Sciatic nerve (tissue), 2 donors: ENCODE measurements at regions not wholly inside any gene's neighbourhood (a gene's known extent, or its start where the extent isn't known, plus 50 kb on each side); places are given as distances from the start of the nearest gene placed in this dataset.

Experiments used
- ATAC-seq: fragments of 200-7000 bp; cut with Tn5 transposase; one replicate; pipeline ENCODE4 v1.9.1; 2020; ENCODE audit warnings: mild to moderate bottlenecking, moderate library complexity
- DNase-seq: peaks from one replicate; pipeline ENCODE4 v3.0.0-alpha.2; 2020; ENCODE audit warnings: low spot score
- intact Hi-C: fragments of 100-400 bp; cut with DNase I; formaldehyde crosslinking; loops from one replicate; pipeline ENCODE4 v1.14.2; 2022
- donor health status: DM: no; HTN: no; CAD: no.
- donor health status: DM: no; HTN: no; CAD: no.

DNA sequence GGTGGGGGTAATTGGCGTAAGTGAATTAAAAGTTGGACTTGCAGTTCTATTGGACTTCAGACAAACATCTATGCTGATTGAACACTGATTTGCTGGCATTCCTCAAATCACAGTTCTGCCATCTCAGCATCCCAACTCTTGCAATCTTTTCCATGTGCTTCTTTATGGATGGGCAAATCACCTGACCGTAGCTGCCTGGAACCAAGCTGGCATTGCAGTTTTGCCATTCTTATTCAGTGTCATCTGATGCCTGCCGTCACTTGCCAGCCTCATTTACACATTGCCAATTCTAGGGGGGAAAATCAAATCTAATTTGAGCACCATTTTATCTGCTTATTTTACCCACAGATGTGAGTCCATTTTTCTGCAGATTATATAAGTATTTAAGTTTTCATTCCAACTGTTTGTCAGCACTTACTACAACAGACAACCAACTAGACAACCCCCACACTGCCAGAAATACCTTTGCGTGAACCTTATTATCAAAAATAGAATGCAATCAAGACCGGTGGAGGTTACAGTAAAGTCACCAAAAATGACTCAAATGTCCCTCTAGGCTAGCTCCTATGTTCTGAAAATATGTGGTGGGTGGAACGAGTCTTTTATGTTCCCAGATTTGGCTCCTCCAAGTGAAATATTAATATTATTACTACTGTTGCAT is 172.3 kb upstream of the CTBP2 start:
- no peak for DNase-seq
- intact Hi-C loops, result no loop called here
- no peak for ATAC-seq

DNA sequence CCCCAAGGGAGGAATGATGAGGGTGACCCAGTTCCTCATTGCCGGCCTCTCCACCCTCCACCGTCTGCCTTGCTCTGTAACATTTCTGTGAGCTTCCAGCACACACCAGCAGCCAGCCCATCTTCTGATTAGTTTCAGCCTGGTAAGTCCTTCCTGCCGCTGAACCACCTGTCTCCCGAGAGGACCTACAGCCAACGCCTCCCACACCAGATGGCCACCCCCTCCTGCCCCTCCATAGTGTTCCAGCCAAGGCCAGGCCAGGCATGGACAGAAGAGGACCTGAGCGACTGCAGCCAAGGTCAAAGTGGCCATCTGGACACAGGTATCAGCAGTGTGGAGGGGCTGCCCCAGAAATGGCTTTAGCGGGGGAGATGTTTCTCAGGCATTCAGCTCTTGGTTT is 170.7 kb upstream of the CTBP2 start:
- intact Hi-C loops, result no loop called here
- DNase-seq (no peak), ATAC-seq (no peak)

DNA sequence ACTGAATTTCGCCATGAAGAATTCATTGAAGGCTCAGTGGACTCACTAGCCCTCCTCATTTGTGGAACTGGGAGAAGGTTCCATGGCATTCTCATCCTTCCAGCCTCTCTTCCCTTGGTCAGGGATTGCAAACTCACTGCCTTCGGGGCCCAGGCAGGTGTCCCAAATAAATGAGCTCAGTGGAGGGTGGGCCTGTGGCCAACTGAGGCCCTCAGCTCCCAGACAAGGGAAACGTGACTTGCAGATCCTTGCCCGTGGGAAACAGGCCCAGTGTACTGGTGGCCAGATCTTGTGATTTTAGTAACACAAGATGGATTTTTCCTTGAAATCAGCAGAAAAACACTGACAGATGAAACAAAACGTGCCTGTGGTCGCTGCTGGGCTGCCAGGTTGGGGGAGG is 168.7 kb upstream of the CTBP2 start:
- DNase-seq (no peak), ATAC-seq (no peak)
- intact Hi-C loops, result no loop called here

DNA sequence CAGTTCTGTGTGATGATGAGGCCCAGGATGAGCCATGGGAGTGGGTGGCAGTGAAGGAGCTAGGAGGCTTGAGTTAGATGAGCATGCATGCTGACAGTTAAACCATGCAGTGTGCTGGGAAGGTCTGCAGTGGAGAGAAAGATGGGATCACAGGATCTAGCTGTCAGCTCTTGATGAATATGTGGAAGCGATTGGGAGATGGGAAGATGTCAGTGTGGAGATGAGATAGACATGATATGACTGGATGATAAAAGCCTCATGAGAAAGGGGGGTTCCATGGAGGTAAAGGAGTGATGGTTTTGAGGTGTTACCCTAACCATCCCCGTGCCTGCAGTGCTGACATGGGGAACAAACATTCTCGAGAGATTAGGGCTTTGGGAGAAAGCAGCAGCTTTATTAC is 165.0 kb upstream of the CTBP2 start:
- intact Hi-C loops, result no loop called here
- DNase-seq (no peak), ATAC-seq (no peak)

DNA sequence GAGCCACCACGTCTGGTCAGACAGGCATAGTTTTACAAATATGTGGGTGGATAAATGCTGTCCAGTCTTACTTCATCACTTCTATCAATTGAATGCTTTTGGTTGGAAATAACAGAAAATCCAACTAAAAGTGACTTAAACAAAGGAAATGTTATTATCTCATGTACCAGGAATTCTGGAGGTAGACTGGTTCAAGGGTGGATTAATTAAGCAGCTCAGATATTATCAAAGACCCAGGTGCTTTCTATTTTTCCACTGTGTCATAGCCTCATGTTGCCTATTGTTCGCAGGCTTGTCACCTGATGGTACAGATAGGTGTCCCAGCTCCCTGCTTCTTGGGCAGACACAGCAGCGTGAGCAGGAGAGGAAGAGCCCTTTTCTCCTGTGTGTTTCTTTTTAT is 156.1 kb upstream of the CTBP2 start:
- intact Hi-C loops, result no loop called here
- DNase-seq (no peak), ATAC-seq (no peak)

DNA sequence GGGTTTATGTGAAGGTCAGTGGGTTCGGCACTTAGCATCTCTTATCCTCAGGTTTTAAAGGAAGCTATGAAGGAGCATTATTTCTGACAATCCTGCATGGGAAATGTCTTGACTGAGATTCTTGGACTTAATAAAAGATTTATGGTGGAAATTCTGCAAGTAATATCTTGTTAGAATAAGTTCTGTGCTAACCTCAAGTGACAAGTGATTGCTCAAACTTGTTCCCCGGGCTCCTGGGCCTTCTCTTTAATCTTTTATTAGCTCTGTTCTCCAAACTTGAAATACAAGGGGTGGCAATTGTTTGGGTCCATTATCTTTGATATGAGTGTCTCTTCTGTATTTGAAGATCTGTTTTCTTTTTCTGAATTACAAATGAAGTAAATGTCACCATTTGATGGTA is 140.6 kb upstream of the CTBP2 start:
- intact Hi-C loops, result no loop called here
- ATAC-seq, result no peak
- DNase-seq, result no peak

DNA sequence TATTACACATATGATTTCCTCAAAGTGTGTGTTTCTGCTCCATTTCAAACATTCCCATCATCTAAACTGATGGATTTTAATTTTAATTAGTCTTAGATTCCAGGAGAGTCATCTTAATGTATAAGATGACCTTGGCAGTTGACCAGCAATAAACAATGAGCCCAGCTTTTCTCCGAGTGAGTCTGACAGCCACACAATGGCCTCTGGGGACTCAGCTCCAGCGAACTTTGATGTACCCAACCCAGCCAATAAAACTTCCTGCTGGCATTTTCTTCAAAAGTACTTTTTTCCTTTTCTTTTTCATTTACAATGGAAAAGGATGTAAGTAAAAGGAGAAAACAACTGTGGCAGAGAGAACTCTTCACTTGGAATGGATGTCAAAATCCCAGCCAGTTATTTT is 139.1 kb upstream of the CTBP2 start:
- DNase-seq, result no peak
- no peak for ATAC-seq
- intact Hi-C loops, result no loop called here

DNA sequence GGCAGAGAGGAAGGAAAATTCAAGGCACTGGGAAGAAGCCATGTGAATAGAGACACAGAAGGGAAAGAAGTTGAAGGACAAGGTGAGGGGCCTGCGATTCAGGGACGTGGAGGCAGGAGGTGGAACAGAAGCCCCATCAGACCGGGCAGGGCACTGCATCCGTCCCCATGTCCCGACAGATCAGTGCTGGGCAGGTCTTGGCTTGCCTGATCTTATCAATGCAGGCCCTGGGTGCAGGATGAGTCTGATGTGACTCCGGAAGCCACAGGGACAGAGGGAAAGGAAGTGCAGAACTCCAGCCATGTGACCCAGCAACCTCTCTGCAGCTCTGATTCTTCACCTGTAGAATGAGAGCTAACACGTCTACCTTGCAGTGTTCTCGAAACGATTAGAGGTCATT is 136.2 kb upstream of the CTBP2 start:
- DNase-seq (no peak), ATAC-seq (no peak)
- intact Hi-C loops, result no loop called here

DNA sequence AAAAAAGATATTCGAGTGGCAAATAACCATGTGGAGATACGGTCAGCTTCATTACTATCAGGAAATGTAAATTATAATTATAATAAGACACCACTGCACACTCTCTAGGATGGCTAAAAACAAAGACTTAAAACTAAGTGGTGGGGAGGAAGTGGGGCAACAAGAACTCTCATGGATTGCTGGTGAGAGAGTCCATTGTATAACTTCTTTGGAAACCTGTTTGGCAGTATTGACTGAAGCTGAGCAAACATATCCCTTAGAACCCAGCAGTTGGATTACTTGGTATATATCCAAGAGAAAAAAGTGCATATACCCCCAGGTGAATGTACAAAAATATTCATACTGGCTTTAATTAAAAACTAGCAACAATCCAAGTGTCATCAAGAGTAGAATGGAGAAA is 133.7 kb upstream of the CTBP2 start:
- DNase-seq (no peak), ATAC-seq (no peak)
- intact Hi-C loops, result loop anchor here (5.0 kb wide), 1 partner anchor 1968 kb away; no protein-coding TSS in a partner anchor

DNA sequence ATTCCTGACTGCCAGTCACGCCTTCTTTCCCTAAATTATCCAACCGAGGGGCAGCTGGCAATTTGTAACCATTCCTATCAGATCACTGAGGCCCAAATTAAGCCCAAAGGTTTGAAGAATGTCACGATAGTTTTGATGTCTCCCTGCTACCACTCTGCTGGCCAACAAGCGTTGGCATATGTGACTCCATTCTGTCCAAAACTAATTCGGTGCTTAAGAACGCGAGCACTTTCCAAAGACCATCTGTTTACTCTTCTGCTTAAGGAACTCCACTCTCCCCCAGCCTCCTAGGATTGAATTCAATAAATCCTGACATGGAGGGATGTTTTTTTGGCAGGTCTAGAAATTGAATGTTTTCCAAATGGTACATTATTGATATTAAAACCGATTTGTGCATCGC is 131.5 kb upstream of the CTBP2 start:
- no peak for DNase-seq
- no peak for ATAC-seq
- intact Hi-C loops, result loop anchor here (5.0 kb wide), 1 partner anchor 1970 kb away; no protein-coding TSS in a partner anchor

DNA sequence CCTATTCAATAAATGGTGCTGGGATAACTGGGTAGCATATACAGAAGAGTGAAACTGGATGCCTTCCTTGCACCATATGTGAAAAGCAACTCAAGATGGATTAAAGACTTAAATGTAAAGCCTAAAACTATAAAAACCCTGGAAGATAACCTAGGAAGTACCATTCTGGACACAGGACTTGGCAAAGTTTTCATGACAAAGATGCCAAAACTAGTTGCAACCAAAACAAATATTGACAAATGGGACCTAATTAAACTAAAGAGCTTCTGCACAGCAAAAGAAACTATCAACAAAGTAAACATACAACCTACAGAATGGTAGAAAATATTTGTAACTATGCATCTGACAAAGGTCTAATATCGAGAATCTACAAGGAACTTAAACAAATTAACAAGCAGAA is 129.1 kb upstream of the CTBP2 start:
- intact Hi-C loops, result no loop called here
- DNase-seq (no peak), ATAC-seq (no peak)

DNA sequence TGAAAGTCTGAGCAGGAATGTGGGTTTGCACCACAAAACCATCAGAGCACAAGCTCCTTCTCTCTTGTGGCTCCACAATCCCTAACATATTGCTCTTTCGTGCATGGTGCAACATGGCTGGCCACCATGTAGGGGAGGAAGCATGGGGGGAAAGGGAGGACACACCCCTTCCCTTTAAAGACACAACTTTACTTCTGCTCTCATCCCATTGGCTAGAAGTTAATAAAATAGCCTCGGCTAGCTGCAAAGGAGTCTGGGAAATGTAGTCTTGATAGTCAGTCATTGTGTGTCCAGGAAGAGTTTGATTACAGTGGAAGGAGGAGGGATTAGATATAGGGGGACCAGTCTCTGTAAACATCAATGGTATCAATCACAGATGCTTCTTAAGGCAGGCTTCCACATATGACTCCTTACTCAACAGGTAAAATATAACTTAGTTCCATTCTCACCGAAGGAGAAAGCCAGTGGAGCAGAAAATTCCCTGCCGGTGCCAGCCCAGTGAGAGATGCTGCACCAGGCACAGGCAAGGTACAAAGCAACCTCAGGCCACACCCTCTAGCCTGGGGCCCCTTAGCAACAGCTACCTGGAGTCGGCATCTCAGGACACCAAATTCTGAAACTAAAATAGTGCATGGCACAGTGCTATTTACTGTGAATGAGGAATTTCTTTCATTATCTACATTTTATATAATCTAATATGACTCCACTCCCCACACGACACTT is 124.7 kb upstream of the CTBP2 start:
- intact Hi-C loops, result no loop called here
- no peak for ATAC-seq
- no peak for DNase-seq

DNA sequence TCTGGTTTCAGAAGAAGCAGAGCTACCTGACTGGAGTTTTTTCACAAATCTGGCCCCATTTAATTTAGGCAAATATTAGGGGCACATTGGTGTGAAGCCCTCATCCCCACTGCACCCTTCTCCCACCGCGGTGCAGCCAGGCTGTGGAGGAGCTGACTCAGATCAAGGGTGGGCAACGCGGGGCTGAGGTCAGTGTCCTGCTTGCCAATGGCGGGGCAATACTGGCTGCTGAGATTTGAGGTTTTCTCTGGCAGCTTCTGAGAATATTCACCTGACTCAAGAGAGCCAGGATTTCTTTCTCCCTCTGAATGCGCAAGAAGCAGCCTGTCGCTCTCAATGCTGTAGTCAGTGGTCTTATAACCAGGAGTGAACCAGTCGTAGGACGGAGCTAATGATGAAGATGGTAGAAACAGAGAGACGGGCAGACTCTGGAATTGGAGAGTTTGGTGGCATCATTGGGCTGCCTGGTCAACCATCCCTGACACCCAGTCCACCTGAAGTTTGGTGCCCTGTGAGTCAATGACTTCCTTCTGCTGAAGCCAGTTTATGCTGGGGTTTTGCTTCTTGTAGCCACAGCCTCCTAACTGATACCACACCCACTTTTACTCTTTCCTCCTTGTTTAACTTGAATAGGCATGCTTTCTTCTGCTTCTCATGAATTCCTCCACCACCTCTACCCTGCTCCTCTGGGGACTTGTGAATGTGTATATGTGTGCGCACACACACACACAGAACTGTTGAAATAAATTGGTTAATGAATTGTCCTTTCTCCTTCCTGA is 123.7 kb upstream of the CTBP2 start:
- ATAC-seq (no peak), DNase-seq (no peak)
- intact Hi-C loops, result no loop called here

DNA sequence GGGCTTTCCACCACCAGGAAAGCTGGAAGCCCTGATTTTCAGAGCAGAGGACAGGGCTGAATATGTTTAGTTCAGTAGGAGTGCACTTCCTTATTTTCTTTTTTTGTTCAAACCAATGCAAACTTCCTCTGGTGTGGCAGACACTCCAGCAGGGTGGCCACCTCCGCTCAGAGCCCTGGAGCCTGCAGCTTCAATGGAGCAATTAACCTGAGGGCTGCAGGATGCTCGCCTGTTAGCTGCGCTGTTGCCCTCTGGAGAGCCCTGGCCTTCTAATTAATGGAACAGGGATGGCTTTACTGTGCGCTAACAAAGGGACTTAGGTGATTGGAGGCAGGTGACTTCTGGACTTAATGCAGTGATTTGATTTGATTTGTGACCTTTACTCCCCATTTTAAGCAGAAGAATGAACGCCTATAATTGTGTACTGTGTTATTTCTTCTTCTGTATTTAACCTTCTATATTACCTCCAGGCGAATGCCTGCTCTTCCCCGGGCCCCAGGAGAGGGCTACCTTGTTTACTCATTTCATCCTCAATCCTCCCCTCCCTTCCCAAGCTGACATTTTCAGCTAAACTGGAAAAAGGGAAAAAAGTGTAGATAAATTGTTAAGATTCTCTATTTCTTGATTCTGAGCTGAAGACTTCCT is 123.0 kb upstream of the CTBP2 start:
- intact Hi-C loops, result no loop called here
- DNase-seq, result no peak
- no peak for ATAC-seq

DNA sequence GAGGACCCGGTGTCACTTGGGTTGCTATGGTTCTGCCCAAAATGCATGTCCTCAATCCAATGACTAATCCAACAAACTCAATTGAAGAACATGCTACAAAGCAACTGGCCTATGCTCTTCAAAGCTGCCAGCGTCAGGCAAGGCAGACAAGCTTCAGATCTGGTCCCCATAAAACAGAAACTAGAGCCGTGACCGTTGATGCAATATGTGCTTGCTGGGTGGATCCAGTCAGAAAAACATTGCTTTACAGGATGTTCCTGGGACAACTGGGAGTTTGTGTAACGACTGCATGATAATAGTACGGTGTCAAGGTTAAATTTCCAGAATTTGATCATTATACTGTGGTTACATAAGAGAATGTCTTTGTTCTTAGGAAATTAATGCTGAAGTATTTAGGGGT is 120.7 kb upstream of the CTBP2 start:
- ATAC-seq (no peak), DNase-seq (no peak)
- intact Hi-C loops, result no loop called here

DNA sequence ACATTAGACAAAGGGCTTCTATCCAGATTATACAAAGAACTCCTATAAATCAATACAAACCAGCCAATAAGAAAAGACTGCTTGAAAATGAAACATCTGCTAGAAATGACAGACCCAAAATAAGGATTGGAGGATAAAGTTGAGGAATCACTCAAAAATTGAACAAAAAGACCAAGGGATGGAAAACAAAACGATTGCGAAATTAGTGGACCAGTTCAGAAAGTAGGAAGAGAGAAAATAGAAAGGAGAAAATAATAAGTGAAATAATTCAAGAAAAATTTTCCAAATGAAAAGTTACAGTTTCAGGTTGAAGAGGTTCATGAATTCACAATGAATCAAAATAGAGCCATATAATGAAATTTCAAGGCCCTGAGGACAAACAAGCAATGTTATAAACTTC is 115.8 kb upstream of the CTBP2 start:
- ATAC-seq (no peak), DNase-seq (no peak)
- intact Hi-C loops, result no loop called here

DNA sequence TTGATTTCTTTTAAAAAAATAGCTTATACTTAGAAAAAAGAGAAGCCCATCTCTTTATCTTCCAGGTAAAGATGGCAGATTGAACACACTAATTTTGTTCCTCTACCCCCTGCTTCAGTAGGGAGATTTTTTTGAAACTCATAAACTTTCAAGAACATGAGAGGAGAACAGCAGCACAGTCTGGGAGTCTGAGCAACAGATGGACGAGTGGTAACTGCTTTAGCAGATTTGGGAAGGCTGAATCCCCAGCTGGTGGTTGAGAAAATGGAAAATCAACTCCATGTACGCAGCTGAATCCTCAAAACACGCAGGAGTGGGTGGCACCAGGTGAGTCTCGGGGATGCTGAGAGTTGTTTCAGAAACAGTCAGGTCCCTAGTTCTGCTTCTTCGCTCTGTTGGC is 114.6 kb upstream of the CTBP2 start:
- ATAC-seq (no peak), DNase-seq (no peak)
- intact Hi-C loops, result no loop called here

DNA sequence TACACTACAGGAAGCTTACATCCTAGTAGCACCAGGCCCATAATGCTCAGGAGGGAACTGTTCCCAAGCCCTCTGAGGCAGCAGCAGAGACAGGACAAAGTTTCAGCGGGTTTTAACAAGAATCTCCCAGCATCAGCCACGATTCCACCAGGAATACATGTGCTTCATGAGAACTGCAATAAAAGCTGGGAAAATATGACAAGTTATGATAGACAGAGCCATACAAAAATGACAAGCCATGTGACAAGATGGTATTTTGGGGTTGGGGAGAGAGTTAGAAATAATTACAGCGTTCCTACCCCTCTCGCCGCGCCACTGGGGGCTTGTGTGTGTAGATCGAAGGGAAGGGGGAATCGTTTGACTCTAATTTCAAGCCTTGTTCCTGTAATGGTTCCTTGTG is 112.7 kb upstream of the CTBP2 start:
- DNase-seq (no peak), ATAC-seq (no peak)
- intact Hi-C loops, result no loop called here

DNA sequence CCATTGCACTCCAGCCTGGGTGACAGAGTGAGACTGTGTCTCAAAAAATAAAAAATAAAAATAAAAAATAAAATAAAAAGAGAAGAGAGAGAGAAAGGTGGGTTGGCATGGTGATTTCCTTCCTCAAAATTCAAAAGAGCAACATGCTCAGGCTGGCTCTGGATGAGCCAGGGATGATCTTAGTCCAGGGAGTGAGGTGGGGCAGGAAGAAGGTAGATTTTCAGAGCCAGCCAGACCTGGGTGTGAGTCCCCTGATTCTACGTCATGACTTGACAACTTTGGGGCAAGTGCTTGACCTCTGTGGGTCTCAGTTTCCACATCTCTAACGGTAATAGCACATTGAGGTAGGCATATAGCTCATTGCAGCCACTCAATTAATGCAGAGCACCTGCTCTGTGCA is 109.4 kb upstream of the CTBP2 start:
- intact Hi-C loops, result no loop called here
- DNase-seq (no peak), ATAC-seq (no peak)

DNA sequence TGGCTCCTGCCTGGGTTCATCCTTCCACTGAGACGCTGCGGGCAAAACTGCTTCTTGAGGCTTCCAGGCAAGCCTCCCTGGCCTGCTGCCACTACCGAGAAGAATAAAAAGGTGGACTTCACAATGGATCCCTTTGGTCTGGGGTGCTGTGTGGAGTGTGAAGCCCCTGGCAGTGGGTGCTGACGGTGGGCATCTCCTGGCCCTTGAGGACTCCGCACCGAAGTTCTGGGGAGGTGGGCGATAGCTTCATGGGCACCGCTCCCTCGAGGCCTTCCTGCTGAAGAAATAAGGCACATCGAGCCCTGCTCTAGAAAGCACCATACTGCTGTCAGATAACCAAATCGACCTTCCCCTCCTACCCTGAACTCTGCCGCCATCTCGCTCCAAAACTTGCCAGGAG is 106.6 kb upstream of the CTBP2 start:
- DNase-seq (no peak), ATAC-seq (no peak)
- intact Hi-C loops, result no loop called here
